ENCODE measurements at regions not wholly inside any gene's neighbourhood (a gene's known extent, or its start where the extent isn't known, plus 50 kb on each side); places are given as distances from the start of the nearest gene placed in this dataset.

DNA sequence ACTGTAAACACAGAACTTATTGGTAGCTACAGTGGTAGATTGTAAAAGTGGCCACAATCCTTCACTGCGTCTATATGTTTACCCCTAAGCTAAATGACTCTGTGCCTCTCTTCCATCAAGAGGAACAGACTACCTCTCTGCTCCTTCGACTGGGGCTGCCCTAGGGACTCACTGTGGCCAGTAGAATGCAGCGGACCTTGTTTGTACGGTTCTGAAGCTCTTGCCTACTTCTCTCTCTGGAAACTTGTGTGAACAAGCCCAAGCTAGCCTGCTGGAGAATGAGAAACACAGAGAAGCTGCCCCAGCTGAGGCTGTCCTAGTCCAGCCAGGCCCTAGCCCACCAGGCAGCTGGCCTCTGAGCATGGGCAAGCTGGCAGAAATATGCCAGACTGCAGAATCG lies 140.8 kb upstream of the SLC1A4 start (continued):
- TF ChIP-seq, protein P1, sequence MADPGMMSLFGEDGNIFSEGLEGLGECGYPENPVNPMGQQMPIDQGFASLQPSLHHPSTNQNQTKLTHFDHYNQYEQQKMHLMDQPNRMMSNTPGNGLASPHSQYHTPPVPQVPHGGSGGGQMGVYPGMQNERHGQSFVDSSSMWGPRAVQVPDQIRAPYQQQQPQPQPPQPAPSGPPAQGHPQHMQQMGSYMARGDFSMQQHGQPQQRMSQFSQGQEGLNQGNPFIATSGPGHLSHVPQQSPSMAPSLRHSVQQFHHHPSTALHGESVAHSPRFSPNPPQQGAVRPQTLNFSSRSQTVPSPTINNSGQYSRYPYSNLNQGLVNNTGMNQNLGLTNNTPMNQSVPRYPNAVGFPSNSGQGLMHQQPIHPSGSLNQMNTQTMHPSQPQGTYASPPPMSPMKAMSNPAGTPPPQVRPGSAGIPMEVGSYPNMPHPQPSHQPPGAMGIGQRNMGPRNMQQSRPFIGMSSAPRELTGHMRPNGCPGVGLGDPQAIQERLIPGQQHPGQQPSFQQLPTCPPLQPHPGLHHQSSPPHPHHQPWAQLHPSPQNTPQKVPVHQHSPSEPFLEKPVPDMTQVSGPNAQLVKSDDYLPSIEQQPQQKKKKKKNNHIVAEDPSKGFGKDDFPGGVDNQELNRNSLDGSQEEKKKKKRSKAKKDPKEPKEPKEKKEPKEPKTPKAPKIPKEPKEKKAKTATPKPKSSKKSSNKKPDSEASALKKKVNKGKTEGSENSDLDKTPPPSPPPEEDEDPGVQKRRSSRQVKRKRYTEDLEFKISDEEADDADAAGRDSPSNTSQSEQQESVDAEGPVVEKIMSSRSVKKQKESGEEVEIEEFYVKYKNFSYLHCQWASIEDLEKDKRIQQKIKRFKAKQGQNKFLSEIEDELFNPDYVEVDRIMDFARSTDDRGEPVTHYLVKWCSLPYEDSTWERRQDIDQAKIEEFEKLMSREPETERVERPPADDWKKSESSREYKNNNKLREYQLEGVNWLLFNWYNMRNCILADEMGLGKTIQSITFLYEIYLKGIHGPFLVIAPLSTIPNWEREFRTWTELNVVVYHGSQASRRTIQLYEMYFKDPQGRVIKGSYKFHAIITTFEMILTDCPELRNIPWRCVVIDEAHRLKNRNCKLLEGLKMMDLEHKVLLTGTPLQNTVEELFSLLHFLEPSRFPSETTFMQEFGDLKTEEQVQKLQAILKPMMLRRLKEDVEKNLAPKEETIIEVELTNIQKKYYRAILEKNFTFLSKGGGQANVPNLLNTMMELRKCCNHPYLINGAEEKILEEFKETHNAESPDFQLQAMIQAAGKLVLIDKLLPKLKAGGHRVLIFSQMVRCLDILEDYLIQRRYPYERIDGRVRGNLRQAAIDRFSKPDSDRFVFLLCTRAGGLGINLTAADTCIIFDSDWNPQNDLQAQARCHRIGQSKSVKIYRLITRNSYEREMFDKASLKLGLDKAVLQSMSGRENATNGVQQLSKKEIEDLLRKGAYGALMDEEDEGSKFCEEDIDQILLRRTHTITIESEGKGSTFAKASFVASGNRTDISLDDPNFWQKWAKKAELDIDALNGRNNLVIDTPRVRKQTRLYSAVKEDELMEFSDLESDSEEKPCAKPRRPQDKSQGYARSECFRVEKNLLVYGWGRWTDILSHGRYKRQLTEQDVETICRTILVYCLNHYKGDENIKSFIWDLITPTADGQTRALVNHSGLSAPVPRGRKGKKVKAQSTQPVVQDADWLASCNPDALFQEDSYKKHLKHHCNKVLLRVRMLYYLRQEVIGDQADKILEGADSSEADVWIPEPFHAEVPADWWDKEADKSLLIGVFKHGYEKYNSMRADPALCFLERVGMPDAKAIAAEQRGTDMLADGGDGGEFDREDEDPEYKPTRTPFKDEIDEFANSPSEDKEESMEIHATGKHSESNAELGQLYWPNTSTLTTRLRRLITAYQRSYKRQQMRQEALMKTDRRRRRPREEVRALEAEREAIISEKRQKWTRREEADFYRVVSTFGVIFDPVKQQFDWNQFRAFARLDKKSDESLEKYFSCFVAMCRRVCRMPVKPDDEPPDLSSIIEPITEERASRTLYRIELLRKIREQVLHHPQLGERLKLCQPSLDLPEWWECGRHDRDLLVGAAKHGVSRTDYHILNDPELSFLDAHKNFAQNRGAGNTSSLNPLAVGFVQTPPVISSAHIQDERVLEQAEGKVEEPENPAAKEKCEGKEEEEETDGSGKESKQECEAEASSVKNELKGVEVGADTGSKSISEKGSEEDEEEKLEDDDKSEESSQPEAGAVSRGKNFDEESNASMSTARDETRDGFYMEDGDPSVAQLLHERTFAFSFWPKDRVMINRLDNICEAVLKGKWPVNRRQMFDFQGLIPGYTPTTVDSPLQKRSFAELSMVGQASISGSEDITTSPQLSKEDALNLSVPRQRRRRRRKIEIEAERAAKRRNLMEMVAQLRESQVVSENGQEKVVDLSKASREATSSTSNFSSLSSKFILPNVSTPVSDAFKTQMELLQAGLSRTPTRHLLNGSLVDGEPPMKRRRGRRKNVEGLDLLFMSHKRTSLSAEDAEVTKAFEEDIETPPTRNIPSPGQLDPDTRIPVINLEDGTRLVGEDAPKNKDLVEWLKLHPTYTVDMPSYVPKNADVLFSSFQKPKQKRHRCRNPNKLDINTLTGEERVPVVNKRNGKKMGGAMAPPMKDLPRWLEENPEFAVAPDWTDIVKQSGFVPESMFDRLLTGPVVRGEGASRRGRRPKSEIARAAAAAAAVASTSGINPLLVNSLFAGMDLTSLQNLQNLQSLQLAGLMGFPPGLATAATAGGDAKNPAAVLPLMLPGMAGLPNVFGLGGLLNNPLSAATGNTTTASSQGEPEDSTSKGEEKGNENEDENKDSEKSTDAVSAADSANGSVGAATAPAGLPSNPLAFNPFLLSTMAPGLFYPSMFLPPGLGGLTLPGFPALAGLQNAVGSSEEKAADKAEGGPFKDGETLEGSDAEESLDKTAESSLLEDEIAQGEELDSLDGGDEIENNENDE (IDR thresholded peaks at IDR 0.05; ENCODE audit: insufficient replicate concordance, low read length), result no peak
- TF ChIP-seq NANOG (IDR thresholded peaks at IDR 0.05; ENCODE audit: insufficient read depth, low read depth, low read length, poor library complexity, severe bottlenecking) (no peak), SAP30 (IDR thresholded peaks at IDR 0.05; ENCODE audit: insufficient read depth, insufficient replicate concordance, low read length) (no peak), EGR1 (IDR thresholded peaks at IDR 0.05; ENCODE audit: borderline replicate concordance, low read depth, low read length) (no peak), RBBP5 (IDR thresholded peaks at IDR 0.05; ENCODE audit: borderline replicate concordance, low read depth, low read length) (no peak), JUND (IDR thresholded peaks at IDR 0.05; ENCODE audit: low read length) (no peak), CTCF (IDR thresholded peaks at IDR 0.05; ENCODE audit: control extremely low read depth in 1 of 3, insufficient read depth in 1 of 3, low read depth in 1 of 3, low read length in 3 of 3) (no peak)

Measured in H1 (cell line).